Mesothelial cell of epicardium (in vitro differentiated cells): ENCODE measurements at regions not wholly inside any gene's neighbourhood (a gene's known extent, or its start where the extent isn't known, plus 50 kb on each side); places are given as distances from the start of the nearest gene placed in this dataset.

ENCODE experiments used
- DNase-seq, 2 experiments: peaks; one replicate each; pipeline ENCODE4 v3.0.0; 2021; ENCODE audit warnings: low spot score in 2 of 2; ENCODE audit not compliant: unreplicated experiment in 2 of 2
- H3K27ac Mint-ChIP-seq: 2 replicates; pipeline ENCODE4 v1.8.0; 2021; ENCODE audit warnings: mixed read lengths
- H3K27me3 Mint-ChIP-seq: 2 replicates; pipeline ENCODE4 v1.8.0; 2021; ENCODE audit warnings: low read depth, mixed read lengths
- H3K36me3 Mint-ChIP-seq: 2 replicates; pipeline ENCODE4 v1.8.0; 2021; ENCODE audit warnings: mixed read lengths
- H3K4me1 Mint-ChIP-seq: 2 replicates; pipeline ENCODE4 v1.8.0; 2021; ENCODE audit warnings: mixed read lengths
- H3K4me3 Mint-ChIP-seq: 2 replicates; pipeline ENCODE4 v1.8.0; 2021; ENCODE audit warnings: mild to moderate bottlenecking, moderate library complexity, mixed read lengths
- H3K9me3 Mint-ChIP-seq: 2 replicates; pipeline ENCODE4 v1.8.0; 2021; ENCODE audit warnings: mixed read lengths
- TF ChIP-seq, protein P1 (sequence below): fragments of 200-600 bp; sonication (generic); IDR thresholded peaks from one replicate; pipeline ENCODE4 v1.5.0; 2021; ENCODE audit warnings: antibody characterized with exemption; ENCODE audit not compliant: unreplicated experiment

DNA sequence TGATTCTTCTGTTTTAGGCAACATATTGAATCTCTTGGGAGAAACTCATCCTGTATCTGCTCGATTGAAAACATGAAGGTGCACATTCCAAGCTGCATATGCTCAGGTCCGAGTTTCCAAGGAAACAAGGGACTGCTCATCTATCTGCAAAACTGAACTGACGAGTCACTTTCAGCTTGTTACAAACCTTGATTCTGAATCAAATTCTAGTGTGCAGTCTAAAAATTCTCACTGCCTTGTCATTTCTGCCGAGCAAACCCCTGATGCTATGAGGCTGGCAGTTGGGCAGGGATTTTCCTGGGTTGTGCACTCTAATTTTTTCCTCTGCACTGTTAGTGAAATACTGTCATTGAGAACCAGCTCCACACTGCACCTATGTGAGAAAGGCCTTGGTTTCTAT is 101.3 kb upstream of the ETAA1 start:
- TF ChIP-seq, protein P1, sequence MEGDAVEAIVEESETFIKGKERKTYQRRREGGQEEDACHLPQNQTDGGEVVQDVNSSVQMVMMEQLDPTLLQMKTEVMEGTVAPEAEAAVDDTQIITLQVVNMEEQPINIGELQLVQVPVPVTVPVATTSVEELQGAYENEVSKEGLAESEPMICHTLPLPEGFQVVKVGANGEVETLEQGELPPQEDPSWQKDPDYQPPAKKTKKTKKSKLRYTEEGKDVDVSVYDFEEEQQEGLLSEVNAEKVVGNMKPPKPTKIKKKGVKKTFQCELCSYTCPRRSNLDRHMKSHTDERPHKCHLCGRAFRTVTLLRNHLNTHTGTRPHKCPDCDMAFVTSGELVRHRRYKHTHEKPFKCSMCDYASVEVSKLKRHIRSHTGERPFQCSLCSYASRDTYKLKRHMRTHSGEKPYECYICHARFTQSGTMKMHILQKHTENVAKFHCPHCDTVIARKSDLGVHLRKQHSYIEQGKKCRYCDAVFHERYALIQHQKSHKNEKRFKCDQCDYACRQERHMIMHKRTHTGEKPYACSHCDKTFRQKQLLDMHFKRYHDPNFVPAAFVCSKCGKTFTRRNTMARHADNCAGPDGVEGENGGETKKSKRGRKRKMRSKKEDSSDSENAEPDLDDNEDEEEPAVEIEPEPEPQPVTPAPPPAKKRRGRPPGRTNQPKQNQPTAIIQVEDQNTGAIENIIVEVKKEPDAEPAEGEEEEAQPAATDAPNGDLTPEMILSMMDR = no peak
- Mint-ChIP-seq H3K9me3 (no peaks in the 10 kb centered on the region), H3K4me1 (peaks cover 15% of the 10 kb centered on the region), H3K4me3 (no peak overlapping the region), H3K27ac (peak overlapping the region; percentile 2), H3K27me3 (no peaks in the 10 kb centered on the region), H3K36me3 (no peaks in the 10 kb centered on the region)
- no peak for DNase-seq

DNA sequence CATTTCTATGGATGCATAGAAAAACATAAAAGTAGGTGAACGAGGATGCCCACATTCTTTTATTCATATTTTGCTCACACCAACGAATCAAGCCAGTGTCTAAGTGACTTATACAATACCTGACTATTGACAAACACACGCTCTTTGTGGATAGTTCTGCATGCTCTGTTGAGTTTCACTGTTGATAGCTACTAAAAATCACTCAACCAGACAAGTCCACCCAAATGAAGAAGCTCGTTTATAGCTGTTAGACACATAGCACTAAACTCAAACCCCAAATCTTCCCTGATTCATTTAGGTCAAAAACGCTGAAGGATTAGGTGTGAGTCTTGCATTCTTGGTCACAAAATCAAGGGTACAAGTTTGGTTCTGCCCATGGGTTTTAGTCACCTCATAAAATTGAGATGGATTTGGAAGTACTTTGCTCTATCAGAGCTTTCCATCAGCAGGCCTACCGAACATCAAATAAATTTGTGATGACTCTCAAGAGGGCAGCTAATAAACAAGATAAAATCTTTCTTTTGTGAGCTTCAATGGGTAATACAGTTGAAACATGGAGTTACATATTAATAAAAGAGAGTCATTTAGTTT is 92.7 kb upstream of the ETAA1 start:
- Mint-ChIP-seq H3K4me3 (no peak overlapping the region), H3K27me3 (no peaks in the 10 kb centered on the region), H3K9me3 (peaks cover 9% of the 10 kb centered on the region), H3K4me1 (no peaks in the 10 kb centered on the region), H3K36me3 (peaks cover 5% of the 10 kb centered on the region), H3K27ac (no peak overlapping the region)
- no peak for DNase-seq
- TF ChIP-seq, protein P1 = no peak

DNA sequence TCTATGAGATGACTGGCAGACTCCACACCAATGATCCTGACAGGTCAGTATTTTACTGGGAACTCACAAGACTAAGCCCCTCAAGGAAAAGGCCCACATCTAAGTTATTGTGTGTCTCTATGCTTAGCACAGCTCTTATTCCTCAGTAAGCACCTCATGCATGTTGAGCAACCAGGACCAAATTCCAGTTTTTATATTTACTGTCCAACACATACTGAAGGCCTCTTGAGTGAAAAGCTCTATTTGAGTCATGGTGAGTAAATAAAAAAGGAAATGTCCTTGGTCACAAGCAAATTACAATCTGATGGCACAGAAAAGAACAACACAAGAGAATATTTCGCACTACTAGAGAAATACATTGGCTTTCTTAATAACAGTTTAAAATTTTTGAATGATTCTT is 87.9 kb upstream of the ETAA1 start:
- Mint-ChIP-seq H3K36me3 (peaks cover 5% of the 10 kb centered on the region), H3K27me3 (no peaks in the 10 kb centered on the region), H3K27ac (no peak overlapping the region), H3K4me1 (peaks cover 30% of the 10 kb centered on the region), H3K9me3 (peaks cover 9% of the 10 kb centered on the region), H3K4me3 (no peak overlapping the region)
- TF ChIP-seq, protein P1 = no peak
- DNase-seq = no peak

DNA sequence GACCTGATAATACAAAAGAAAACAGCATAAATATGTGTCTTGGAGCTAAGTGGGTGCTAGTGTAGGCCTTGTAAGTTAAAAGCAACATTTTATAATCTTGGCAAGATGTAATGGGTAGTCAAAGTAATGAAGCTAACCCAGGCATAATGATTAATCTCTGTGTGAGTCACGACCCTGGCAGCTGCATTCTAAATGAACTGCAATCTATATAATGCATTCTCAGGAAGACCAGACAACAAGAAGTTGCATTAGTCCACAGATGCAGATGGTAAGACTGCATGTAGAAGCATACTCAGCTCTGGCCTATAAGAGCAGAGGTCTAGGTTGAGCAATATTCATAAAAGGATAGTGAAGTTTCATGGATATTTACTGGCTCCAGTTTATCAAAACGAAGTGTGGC is 85.6 kb upstream of the ETAA1 start:
- no peak overlapping the region for H3K4me3 Mint-ChIP-seq
- no peak for DNase-seq
- TF ChIP-seq, protein P1 = no peak
- H3K9me3 Mint-ChIP-seq = peaks cover 4% of the 10 kb centered on the region
- H3K4me1 Mint-ChIP-seq = peaks cover 30% of the 10 kb centered on the region
- H3K27me3 Mint-ChIP-seq = no peaks in the 10 kb centered on the region
- peaks cover under 1% of the 10 kb centered on the region for H3K36me3 Mint-ChIP-seq
- H3K27ac Mint-ChIP-seq = peak overlapping the region; percentile 28

DNA sequence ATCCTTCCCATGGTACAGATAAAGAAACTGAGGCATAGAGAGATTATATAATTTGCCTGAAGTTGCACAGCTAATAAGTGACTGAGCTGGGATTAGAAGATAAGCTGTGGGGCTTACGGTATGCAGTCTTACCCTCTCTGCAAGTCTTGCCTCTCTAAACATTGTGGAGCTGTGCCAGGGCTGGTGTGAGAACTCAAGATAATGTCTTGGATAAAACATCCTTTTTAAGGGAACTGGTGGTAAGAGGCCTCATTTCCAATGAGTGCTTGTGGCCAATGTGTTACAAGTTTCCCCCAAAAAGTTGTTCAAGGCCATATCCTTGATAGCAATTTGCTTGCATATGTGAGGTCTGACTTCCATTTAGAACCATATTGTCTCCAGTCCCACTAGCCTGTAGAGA is 84.3 kb upstream of the ETAA1 start:
- Mint-ChIP-seq H3K27ac (no peak overlapping the region), H3K4me1 (peaks cover 30% of the 10 kb centered on the region), H3K9me3 (no peaks in the 10 kb centered on the region), H3K36me3 (no peaks in the 10 kb centered on the region), H3K4me3 (no peak overlapping the region), H3K27me3 (no peaks in the 10 kb centered on the region)
- no peak for DNase-seq
- TF ChIP-seq, protein P1 = no peak

DNA sequence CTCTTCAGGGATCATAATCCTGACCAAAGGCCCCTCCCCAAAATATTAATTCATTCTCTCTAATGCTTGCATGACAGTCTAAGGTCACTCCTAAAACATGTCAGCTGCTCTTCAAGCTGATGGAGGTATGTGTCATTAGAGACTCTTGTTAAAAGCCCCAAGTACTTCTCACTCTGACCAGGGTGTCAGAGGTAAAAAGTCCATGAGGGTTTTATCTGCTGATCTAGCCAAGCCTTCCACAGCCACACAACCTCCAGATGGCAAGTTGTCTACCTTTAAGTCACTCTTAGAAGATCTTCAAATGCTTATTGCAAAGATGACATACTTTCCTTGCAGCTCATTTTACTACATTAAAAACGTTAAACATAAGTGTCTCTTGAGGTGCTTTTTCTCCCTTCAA is 83.6 kb upstream of the ETAA1 start:
- Mint-ChIP-seq H3K36me3 (no peaks in the 10 kb centered on the region), H3K4me1 (peaks cover 34% of the 10 kb centered on the region), H3K27me3 (no peaks in the 10 kb centered on the region), H3K27ac (no peak overlapping the region), H3K4me3 (no peak overlapping the region), H3K9me3 (no peaks in the 10 kb centered on the region)
- TF ChIP-seq, protein P1 = no peak
- DNase-seq = no peak
